HUES64 (cell line): ENCODE measurements at regions not wholly inside any gene's neighbourhood (a gene's known extent, or its start where the extent isn't known, plus 50 kb on each side); places are given as distances from the start of the nearest gene placed in this dataset.

ENCODE experiments used
- H3K27ac ChIP-seq: 2 replicates; pipeline ENCODE4 v1.7.0; 2013; ENCODE audit warnings: low read depth, low read length, inconsistent platforms
- H3K27me3 ChIP-seq: 2 replicates; pipeline ENCODE4 v1.6.1; 2013; ENCODE audit warnings: mild to moderate bottlenecking, low read length; ENCODE audit not compliant: insufficient read depth
- H3K36me3 ChIP-seq: 2 replicates; pipeline ENCODE4 v1.6.1; 2013; ENCODE audit warnings: mild to moderate bottlenecking, low read length; ENCODE audit not compliant: insufficient read depth
- H3K4me1 ChIP-seq: 2 replicates; pipeline ENCODE4 v1.6.1; 2013; ENCODE audit warnings: mild to moderate bottlenecking, low read length, moderate library complexity; ENCODE audit not compliant: insufficient read depth
- H3K4me3 ChIP-seq: 2 replicates; pipeline ENCODE4 v1.5.1; 2013; ENCODE audit warnings: mild to moderate bottlenecking, low read length, moderate library complexity
- H3K9ac ChIP-seq: 2 replicates; pipeline ENCODE4 v1.6.1; 2013; ENCODE audit warnings: mild to moderate bottlenecking, low read depth, low read length
- H3K9me3 ChIP-seq: 2 replicates; pipeline ENCODE4 v1.6.1; 2013; ENCODE audit warnings: low read depth, low read length; ENCODE audit not compliant: insufficient read depth
- WGBS: fragments of 150-250, 120-280 bp; methylation state at CpG from one replicate; pipeline ENCODE4 v1.1.7; 2013; ENCODE audit warnings: missing lambda C conversion rate; 5-methylcytosine and 5-hydroxymethylcytosine counted together

- H3K36me3 ChIP-seq, result no peaks in the 10 kb centered on the region
- H3K9ac ChIP-seq, result no peak overlapping the region
- WGBS, result 92% methylated on average over 2 of the region's 2 CpGs
- no peaks in the 10 kb centered on the region for H3K27me3 ChIP-seq
- no peaks in the 10 kb centered on the region for H3K9me3 ChIP-seq
- no peak overlapping the region for H3K27ac ChIP-seq
- no peaks in the 10 kb centered on the region for H3K4me1 ChIP-seq
- no peak overlapping the region for H3K4me3 ChIP-seq
These were observed 279.6 kb upstream of the PEX5L start for GRCh38 chr3:180316321-180316720.

DNA sequence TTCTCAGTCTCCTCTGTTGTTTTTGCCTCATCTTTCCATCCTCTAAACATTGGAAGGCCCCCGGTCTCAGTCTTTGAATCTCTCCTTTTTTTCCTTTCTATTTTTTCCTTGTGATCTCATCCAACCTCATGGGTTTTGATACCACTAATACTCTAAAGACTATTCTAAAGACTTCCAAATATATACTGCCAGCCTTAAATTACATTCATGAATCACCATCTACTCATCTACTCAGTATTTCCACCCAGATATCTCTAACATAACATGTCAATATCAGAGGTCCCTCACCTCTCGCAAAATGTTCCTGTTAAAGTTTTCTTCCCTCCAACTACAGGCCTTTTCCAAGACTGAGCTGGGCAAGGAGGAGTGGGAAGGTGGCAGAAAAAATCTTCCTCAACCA lies 282.5 kb upstream of the TTC14 start:
- Histone ChIP-seq H3K4me3 (no peak overlapping the region), H3K27ac (no peak overlapping the region), H3K4me1 (no peaks in the 10 kb centered on the region), H3K27me3 (no peaks in the 10 kb centered on the region), H3K36me3 (no peaks in the 10 kb centered on the region), H3K9ac (no peak overlapping the region), H3K9me3 (no peaks in the 10 kb centered on the region)
- 93% methylated on average over 2 of the region's 2 CpGs for WGBS

GRCh38 chr3:180320631-180321030 lies 281.3 kb upstream of the TTC14 start:
- H3K9me3 ChIP-seq, result no peaks in the 10 kb centered on the region
- 93% methylated on average over 4 of the region's 4 CpGs for WGBS
- no peak overlapping the region for H3K27ac ChIP-seq
- no peaks in the 10 kb centered on the region for H3K36me3 ChIP-seq
- no peak overlapping the region for H3K4me3 ChIP-seq
- no peaks in the 10 kb centered on the region for H3K4me1 ChIP-seq
- no peaks in the 10 kb centered on the region for H3K27me3 ChIP-seq
- no peak overlapping the region for H3K9ac ChIP-seq

DNA sequence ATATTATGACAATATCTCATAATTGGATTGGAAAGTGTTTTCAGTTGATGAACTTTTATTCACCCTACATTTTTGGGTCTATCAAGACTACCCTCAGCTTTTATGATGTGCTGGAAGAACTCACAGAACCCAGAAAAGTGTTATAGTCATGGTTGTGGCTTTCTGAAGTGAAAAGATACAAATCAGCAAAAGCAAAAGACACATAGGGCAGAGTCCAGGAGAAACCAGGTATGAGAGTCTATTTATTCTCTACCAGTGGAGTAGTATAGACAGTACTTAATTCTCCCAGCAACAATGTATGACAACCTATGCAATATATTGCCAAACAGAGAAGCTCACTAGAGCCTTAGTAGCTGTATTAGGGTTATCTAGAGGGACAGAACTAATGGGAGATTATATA lies 280.4 kb upstream of the TTC14 start:
- no peak overlapping the region for H3K4me3 ChIP-seq
- no peaks in the 10 kb centered on the region for H3K4me1 ChIP-seq
- H3K27me3 ChIP-seq, result no peaks in the 10 kb centered on the region
- no peaks in the 10 kb centered on the region for H3K9me3 ChIP-seq
- H3K36me3 ChIP-seq, result no peaks in the 10 kb centered on the region
- no peak overlapping the region for H3K9ac ChIP-seq
- no peak overlapping the region for H3K27ac ChIP-seq

- no peak overlapping the region for H3K4me3 ChIP-seq
- no peaks in the 10 kb centered on the region for H3K4me1 ChIP-seq
- H3K27me3 ChIP-seq, result no peaks in the 10 kb centered on the region
- no peak overlapping the region for H3K9ac ChIP-seq
- no peaks in the 10 kb centered on the region for H3K36me3 ChIP-seq
- no peak overlapping the region for H3K27ac ChIP-seq
- no peaks in the 10 kb centered on the region for H3K9me3 ChIP-seq
- WGBS, result 96% methylated on average over 12 of the region's 12 CpGs
These were observed 279.1 kb upstream of the TTC14 start for GRCh38 chr3:180322829-180323228.

- WGBS, result 94% methylated on average over 19 of the region's 19 CpGs
- no peak overlapping the region for H3K4me3 ChIP-seq
- H3K27ac ChIP-seq, result no peak overlapping the region
- no peaks in the 10 kb centered on the region for H3K9me3 ChIP-seq
- peaks cover 4% of the 10 kb centered on the region; the same call in 1 of the 2 replicates for H3K4me1 ChIP-seq
- H3K9ac ChIP-seq, result no peak overlapping the region
- H3K36me3 ChIP-seq, result no peaks in the 10 kb centered on the region
- H3K27me3 ChIP-seq, result no peaks in the 10 kb centered on the region
These were observed 277.2 kb upstream of the TTC14 start for GRCh38 chr3:180324791-180325190.

DNA sequence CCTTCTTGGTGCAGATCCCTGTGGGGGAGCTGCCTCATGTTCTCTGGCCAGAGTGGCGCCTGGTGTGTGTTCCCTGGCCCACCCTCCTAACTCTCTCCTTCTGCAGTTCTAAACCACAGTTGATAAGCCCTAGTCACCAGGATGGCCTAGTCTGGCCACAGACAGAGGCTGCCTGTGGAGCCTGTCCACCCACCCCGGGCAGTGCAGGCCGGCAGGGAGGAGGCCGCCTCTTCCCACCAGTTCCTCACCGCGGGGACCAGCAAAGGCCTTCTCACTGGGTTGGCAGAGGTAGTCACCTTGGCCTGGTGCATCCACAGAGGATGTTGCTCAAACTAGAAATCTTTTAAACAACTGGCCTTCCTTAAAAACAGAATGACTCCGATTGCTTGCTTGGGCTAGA lies 276.4 kb upstream of the TTC14 start:
- no peaks in the 10 kb centered on the region for H3K27me3 ChIP-seq

DNA sequence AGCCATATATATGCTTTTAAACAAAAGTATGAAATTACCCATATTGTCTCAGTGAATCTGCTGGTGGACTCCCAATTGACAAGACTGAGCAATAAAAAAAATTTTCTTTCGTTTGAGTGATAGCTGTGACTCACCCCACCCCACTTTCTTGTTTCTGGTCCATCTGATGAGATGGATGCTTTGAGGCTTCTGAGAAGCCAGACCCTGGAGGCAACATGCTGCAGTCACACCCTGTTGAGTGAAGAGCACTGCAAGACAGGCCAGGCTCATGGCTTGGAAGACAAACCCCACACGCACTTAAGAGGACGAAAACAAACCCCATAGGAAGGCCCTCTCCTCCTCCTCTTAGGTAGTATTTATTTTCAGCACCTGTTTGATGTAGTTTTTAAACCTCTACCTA lies 276.0 kb upstream of the TTC14 start:
- Histone ChIP-seq H3K27me3 (no peaks in the 10 kb centered on the region), H3K4me3 (no peak overlapping the region), H3K4me1 (peaks cover 4% of the 10 kb centered on the region; the same call in 1 of the 2 replicates), H3K9ac (no peak overlapping the region), H3K9me3 (no peaks in the 10 kb centered on the region), H3K27ac (no peak overlapping the region), H3K36me3 (no peaks in the 10 kb centered on the region)
- WGBS, result 94% methylated on average over 3 of the region's 3 CpGs

More for the DNA sequence above, 276.4 kb upstream of the TTC14 start:
- Histone ChIP-seq H3K4me1 (peaks cover 4% of the 10 kb centered on the region; the same call in 1 of the 2 replicates), H3K36me3 (no peaks in the 10 kb centered on the region), H3K4me3 (no peak overlapping the region), H3K9ac (no peak overlapping the region), H3K27ac (no peak overlapping the region), H3K9me3 (no peaks in the 10 kb centered on the region)
- WGBS, result 92% methylated on average over 7 of the region's 7 CpGs

DNA sequence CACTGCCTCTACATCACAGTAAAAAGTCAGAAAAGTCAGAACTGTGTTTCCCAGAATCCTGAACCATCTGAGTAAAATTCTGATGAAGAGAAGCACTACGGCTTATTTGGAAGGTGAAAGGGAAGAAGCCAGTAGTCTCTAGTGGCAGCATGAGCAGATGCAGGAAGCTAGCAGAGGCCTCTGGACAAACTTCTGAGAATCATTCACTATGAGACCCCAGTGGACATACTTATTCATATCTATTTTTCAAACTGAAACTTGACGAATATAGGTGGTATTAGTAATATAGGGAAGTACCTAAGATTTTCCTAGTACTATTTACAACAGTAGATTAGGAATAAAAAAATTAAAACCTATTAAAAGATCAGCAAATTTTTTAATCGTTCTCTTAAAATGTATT lies 272.8 kb upstream of the TTC14 start:
- Histone ChIP-seq H3K36me3 (no peaks in the 10 kb centered on the region), H3K27me3 (no peaks in the 10 kb centered on the region), H3K27ac (no peak overlapping the region), H3K4me1 (peaks cover 4% of the 10 kb centered on the region; the same call in 1 of the 2 replicates), H3K9ac (no peak overlapping the region), H3K4me3 (no peak overlapping the region), H3K9me3 (no peaks in the 10 kb centered on the region)
- WGBS, result 89% methylated on average over 1 of the region's 3 CpGs

GRCh38 chr3:180329847-180330246 lies 272.1 kb upstream of the TTC14 start:
- H3K4me3 ChIP-seq, result no peak overlapping the region
- H3K4me1 ChIP-seq, result peaks cover 4% of the 10 kb centered on the region; the same call in 1 of the 2 replicates
- 100% methylated on average over 1 of the region's 2 CpGs for WGBS
- H3K9me3 ChIP-seq, result no peaks in the 10 kb centered on the region
- no peaks in the 10 kb centered on the region for H3K36me3 ChIP-seq
- H3K27ac ChIP-seq, result no peak overlapping the region
- no peaks in the 10 kb centered on the region for H3K27me3 ChIP-seq
- no peak overlapping the region for H3K9ac ChIP-seq

GRCh38 chr3:180330440-180330839 lies 271.5 kb upstream of the TTC14 start:
- no peak overlapping the region for H3K4me3 ChIP-seq
- no CpG with 5 or more reads among the region's 1 CpG for WGBS
- no peaks in the 10 kb centered on the region for H3K9me3 ChIP-seq
- H3K9ac ChIP-seq, result no peak overlapping the region
- no peaks in the 10 kb centered on the region for H3K27me3 ChIP-seq
- H3K36me3 ChIP-seq, result no peaks in the 10 kb centered on the region
- H3K4me1 ChIP-seq, result peaks cover 4% of the 10 kb centered on the region; the same call in 1 of the 2 replicates
- no peak overlapping the region for H3K27ac ChIP-seq

GRCh38 chr3:180332608-180333007 lies 269.4 kb upstream of the TTC14 start:
- 94% methylated on average over 3 of the region's 4 CpGs for WGBS

More at GRCh38 chr3:180332608-180333007, 269.4 kb upstream of the TTC14 start:
- Histone ChIP-seq H3K9ac (no peak overlapping the region), H3K27me3 (no peaks in the 10 kb centered on the region), H3K36me3 (no peaks in the 10 kb centered on the region), H3K9me3 (no peaks in the 10 kb centered on the region), H3K4me1 (peaks cover 4% of the 10 kb centered on the region; the same call in 1 of the 2 replicates), H3K27ac (no peak overlapping the region), H3K4me3 (no peak overlapping the region)
